Heart left ventricle (tissue), 16 donors: ENCODE measurements at regions not wholly inside any gene's neighbourhood (a gene's known extent, or its start where the extent isn't known, plus 50 kb on each side); places are given as distances from the start of the nearest gene placed in this dataset.

Experiments used
- ATAC-seq, 4 donors: fragments of 200-7000 bp; cut with Tn5 transposase; one replicate each; pipeline ENCODE4 v1.9.1; 2020 to 2022; ENCODE audit warnings: moderate library complexity in 4 of 4, mild to moderate bottlenecking in 3 of 4, moderate number of reproducible peaks in 1 of 4
- DNase-seq, 5 donors: peaks; one replicate each; pipeline ENCODE4 v3.0.0-alpha.2; 2020
- H3K27ac ChIP-seq, 12 donors: fragments of 200-600 bp; sonication (generic) in 4 of 12; one replicate each; pipeline versions ENCODE4 v1.5.0 to v1.8.0; 2016 to 2022; ENCODE audit warnings: mild to moderate bottlenecking in 2 of 12
- H3K27me3 ChIP-seq, 9 donors: fragments of 200-600 bp; sonication (generic) in 2 of 9; one replicate each; pipeline versions ENCODE4 v1.5.1 to v1.8.0; 2016 to 2022; ENCODE audit warnings: mild to moderate bottlenecking in 3 of 9
- H3K36me3 ChIP-seq, 9 donors: fragments of 200-600 bp; sonication (generic) in 2 of 9; one replicate each; pipeline versions ENCODE4 v1.5.0 to v1.8.0; 2018 to 2022; ENCODE audit warnings: mild to moderate bottlenecking in 2 of 9
- H3K4me1 ChIP-seq, 12 donors: fragments of 200-600 bp; sonication (generic) in 4 of 12; one replicate each; pipeline versions ENCODE4 v1.5.0 to v1.8.0; 2016 to 2022; ENCODE audit warnings: mild to moderate bottlenecking in 3 of 12
- H3K4me3 ChIP-seq, 12 donors: fragments of 200-600 bp; sonication (generic) in 4 of 12; one replicate each; pipeline versions ENCODE4 v1.5.0 to v1.8.0; 2017 to 2022; ENCODE audit warnings: mild to moderate bottlenecking in 9 of 12, moderate library complexity in 4 of 12
- H3K9me3 ChIP-seq, 12 donors: fragments of 200-600 bp; sonication (generic) in 4 of 12; one replicate each; pipeline versions ENCODE4 v1.5.0 to v1.8.0; 2016 to 2022; ENCODE audit warnings: mild to moderate bottlenecking in 1 of 12
- POLR2A ChIP-seq, 2 donors: fragments of 450-650 bp; IDR thresholded peaks; one replicate each; pipeline ENCODE4 v1.6.1; 2017; ENCODE audit warnings: antibody characterized with exemption in 2 of 2, mild to moderate bottlenecking in 2 of 2, moderate library complexity in 2 of 2
- WGBS, 4 donors: extraction: QIAGEN DNeasy Blood & Tissue Kit in 2 of 4; methylation state at CpG; one replicate each; pipeline versions ENCODE4 v1.1.5 to v1.1.7; 2013 to 2018; 5-methylcytosine and 5-hydroxymethylcytosine counted together
- intact Hi-C, 10 donors: fragments of 100-400 bp; cut with DNase I; formaldehyde crosslinking; loops; one replicate each; pipeline versions ENCODE4 v1.11.1 to v1.14.2; 2022
- TF ChIP-seq, protein P1 (sequence below), 12 donors: fragments of 200-600 bp; sonication (generic) in 4 of 12; IDR thresholded peaks; one replicate each; pipeline versions ENCODE4 v1.5.0 to v1.8.0; 2018 to 2022; ENCODE audit warnings: antibody characterized with exemption in 12 of 12, mild to moderate bottlenecking in 5 of 12
- donor health status: ischemic (EF 13 %, LVEDD 7.1; RV severe dilation, severe dysfunction).
- donor health status: healthy with polysubstance abuse.
- donor health status: DM: no; HTN: yes; CAD: no.
- donor health status: DM: no; HTN: no; CAD: no.
- donor health status: ischemic (EF 25% LVEDD 6.9; RV normal size, moderate dysfunction).
- donor health status: ischemic (EF 25% LVEDD 5.7; RV mildly dilated, moderate dysfunction).
- donor health status: healthy.
- donor health status: DM: yes; HTN: yes; CAD: no.
- donor health status: ischemic (EF 35%, LVEDD 5.7; RV mildly dilated, moderate dysfunction).
- donor health status: nonischemic (EF 11% LVEDD 7.7; RV severe dilation, severe dysfunction).
- donor health status: DM: yes; HTN: yes; CAD: no.
- donor health status: PGD.
- donor health status: ischemic (EF 29% LVEDD 5.4; RV normal size, mild dysfunction).
- donor health status: nonischemic (EF 23%, LVEDD 6.1; RV moderate dilation, normal function).

DNA sequence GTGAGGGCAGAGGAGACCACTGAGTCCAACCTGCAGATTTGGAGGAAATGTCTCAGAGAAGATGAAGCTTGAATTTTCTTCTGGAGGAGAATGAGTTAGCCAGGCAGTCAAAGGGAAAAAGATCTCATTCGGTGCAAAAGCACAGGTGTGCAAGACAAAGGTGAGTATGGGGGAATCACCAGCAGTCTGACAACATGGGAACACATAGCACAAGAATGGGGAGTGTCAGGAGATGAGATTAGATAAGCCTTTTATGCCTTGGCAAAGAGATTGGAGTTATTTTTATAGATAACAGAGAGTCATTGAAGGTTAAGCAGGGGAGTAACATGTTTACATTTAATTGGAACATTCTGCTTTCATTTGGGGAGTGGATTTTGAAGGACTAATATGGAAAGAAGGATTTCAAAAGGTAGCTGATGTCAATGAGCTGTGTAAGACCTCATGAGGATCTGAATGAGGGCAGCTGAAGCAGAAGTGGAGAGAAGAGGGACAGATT is 171.3 kb upstream of the NTF3 start:
- H3K9me3 ChIP-seq: no peaks in the 10 kb centered on the region
- 76 to 94% (median 81%) methylated on average over 1 of the region's 1 CpG for WGBS, 4 donors
- intact Hi-C loops: no loop called here
- TF ChIP-seq, protein P1, sequence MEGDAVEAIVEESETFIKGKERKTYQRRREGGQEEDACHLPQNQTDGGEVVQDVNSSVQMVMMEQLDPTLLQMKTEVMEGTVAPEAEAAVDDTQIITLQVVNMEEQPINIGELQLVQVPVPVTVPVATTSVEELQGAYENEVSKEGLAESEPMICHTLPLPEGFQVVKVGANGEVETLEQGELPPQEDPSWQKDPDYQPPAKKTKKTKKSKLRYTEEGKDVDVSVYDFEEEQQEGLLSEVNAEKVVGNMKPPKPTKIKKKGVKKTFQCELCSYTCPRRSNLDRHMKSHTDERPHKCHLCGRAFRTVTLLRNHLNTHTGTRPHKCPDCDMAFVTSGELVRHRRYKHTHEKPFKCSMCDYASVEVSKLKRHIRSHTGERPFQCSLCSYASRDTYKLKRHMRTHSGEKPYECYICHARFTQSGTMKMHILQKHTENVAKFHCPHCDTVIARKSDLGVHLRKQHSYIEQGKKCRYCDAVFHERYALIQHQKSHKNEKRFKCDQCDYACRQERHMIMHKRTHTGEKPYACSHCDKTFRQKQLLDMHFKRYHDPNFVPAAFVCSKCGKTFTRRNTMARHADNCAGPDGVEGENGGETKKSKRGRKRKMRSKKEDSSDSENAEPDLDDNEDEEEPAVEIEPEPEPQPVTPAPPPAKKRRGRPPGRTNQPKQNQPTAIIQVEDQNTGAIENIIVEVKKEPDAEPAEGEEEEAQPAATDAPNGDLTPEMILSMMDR (IDR thresholded peaks at IDR 0.05): no peak
- TF ChIP-seq POLR2A (IDR thresholded peaks at IDR 0.05): no peak
- no peak for DNase-seq
- peaks cover 0 to 24% (median 0%) of the 10 kb centered on the region in 9 donors for H3K27me3 ChIP-seq
- H3K4me3 ChIP-seq: no peak overlapping the region
- no peaks in the 10 kb centered on the region for H3K36me3 ChIP-seq
- no peak overlapping the region for H3K27ac ChIP-seq
- no peak for ATAC-seq
- H3K4me1 ChIP-seq: no peaks in the 10 kb centered on the region

DNA sequence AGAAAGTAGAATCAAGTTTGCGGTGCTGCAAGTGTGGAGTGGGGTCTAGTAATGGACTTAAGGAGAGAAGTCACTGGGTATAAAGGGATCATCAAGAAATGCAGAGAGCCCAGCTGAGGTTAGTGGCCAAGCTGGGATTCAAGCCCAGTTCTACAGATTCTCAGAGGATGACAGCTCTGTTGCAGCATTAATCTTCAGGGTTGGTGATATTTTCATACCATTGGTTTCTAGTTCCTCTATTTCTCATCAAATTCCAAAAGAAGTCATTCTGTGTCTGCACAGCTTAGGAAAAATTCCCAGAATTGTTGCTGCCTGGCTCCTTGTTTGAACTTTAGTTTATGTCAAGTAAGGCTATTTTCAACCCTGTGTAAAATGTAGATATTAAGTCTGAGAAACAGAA is 169.5 kb upstream of the NTF3 start:
- 88 to 97% (median 96%) methylated on average over 1 of the region's 1 CpG for WGBS, 4 donors

DNA sequence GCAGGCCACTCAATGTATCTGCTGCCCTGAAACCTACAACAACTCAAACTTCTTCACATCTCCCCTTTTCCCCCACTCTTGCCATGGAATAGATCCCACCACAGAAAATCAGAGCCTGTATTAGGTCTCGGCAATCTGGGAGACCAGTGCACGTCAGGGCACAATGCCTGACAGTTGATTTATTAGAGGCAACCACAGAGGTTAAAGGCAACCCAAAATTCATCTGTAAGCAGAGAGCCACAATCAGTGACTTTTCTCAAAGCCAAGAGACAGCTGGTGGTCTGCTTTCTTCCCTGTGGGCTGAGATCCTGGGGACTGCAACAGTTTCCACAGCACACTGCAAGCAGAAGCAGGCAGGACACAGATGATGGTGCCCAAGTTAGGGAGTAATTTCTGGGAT is 169.0 kb upstream of the NTF3 start:
- TF ChIP-seq, protein P1 (IDR thresholded peaks at IDR 0.05): no peak
- TF ChIP-seq POLR2A (IDR thresholded peaks at IDR 0.05): no peak
- intact Hi-C loops: no loop called here
- ATAC-seq (no peak), DNase-seq (no peak)
- no peaks in the 10 kb centered on the region for H3K36me3 ChIP-seq
- peaks cover 0 to 21% (median 0%) of the 10 kb centered on the region in 9 donors for H3K27me3 ChIP-seq
- H3K4me3 ChIP-seq: no peak overlapping the region
- no peak overlapping the region for H3K27ac ChIP-seq
- no peaks in the 10 kb centered on the region for H3K4me1 ChIP-seq
- no peaks in the 10 kb centered on the region for H3K9me3 ChIP-seq
- 58 to 88% (median 77%) methylated on average over 2 of the region's 2 CpGs for WGBS, 4 donors

More for the DNA sequence above, 169.5 kb upstream of the NTF3 start:
- DNase-seq (no peak), ATAC-seq (no peak)
- peaks cover 0 to 24% (median 0%) of the 10 kb centered on the region in 9 donors for H3K27me3 ChIP-seq
- no peaks in the 10 kb centered on the region for H3K36me3 ChIP-seq
- H3K27ac ChIP-seq: no peak overlapping the region
- intact Hi-C loops: no loop called here
- no peaks in the 10 kb centered on the region for H3K9me3 ChIP-seq
- no peaks in the 10 kb centered on the region for H3K4me1 ChIP-seq
- H3K4me3 ChIP-seq: no peak overlapping the region
- TF ChIP-seq, protein P1 (IDR thresholded peaks at IDR 0.05): no peak
- TF ChIP-seq POLR2A (IDR thresholded peaks at IDR 0.05): no peak

DNA sequence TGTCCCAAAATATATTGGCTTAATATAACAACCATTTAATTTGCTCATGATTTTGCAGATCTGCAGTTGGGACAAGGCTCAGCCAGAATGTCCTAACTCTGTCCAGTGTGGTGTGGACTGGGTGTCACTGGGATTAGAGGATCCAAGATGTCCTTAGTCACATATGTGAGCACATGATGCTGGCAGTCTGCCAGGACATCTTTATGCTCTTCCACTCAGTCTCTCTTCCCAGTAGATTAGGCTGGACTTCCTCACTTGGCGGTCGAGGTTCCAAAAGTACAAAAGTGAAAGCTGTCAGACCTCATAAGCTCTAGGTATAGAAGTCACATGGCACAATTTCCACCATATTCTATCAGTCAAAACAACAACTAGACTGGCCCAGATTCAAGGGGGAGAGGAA is 167.9 kb upstream of the NTF3 start:
- Histone ChIP-seq H3K4me1 (no peaks in the 10 kb centered on the region), H3K4me3 (no peak overlapping the region), H3K9me3 (no peaks in the 10 kb centered on the region), H3K36me3 (no peaks in the 10 kb centered on the region), H3K27ac (no peak overlapping the region), H3K27me3 (peaks cover 0 to 10% (median 0%) of the 10 kb centered on the region in 9 donors)
- no peak for TF ChIP-seq POLR2A (IDR thresholded peaks at IDR 0.05)
- TF ChIP-seq, protein P1 (IDR thresholded peaks at IDR 0.05): no peak
- ATAC-seq: no peak
- intact Hi-C loops: no loop called here
- 45 to 57% (median 52%) methylated on average over 2 of the region's 2 CpGs for WGBS, 4 donors
- no peak for DNase-seq
